ENCODE measurements at regions not wholly inside any gene's neighbourhood (a gene's known extent, or its start where the extent isn't known, plus 50 kb on each side); places are given as distances from the start of the nearest gene placed in this dataset.
"Not testable (repeated sequence)": the region's sequence is repeated elsewhere in the genome, so short reads cannot be mapped to it uniquely, and the experiment has no call there.

- no peaks in the 10 kb centered on the region for H3K27me3 Mint-ChIP-seq (ENCODE audit: low read depth)
- no peak for DNase-seq
- peaks cover 2% of the 10 kb centered on the region for H3K9me3 Mint-ChIP-seq
- H3K27ac Mint-ChIP-seq: no peak overlapping the region
- H3K4me3 Mint-ChIP-seq: no peak overlapping the region
- no peaks in the 10 kb centered on the region for H3K4me1 Mint-ChIP-seq (ENCODE audit: low read depth)
- intact Hi-C loops (cut with micrococcal nuclease): no loop called here
- CTCF ChIA-PET: no interaction called here
- no peaks in the 10 kb centered on the region for H3K36me3 Mint-ChIP-seq (ENCODE audit: low read depth)
Measured at GRCh38 chr6:102732898-102733297, 1339.4 kb downstream of the GRIK2 start.

- CTCF ChIA-PET; H3K27me3 Mint-ChIP-seq (ENCODE audit: low read depth); H3K4me1 Mint-ChIP-seq (ENCODE audit: low read depth); H3K36me3 Mint-ChIP-seq (ENCODE audit: low read depth); intact Hi-C loops (cut with micrococcal nuclease); DNase-seq; H3K27ac Mint-ChIP-seq; H3K9me3 Mint-ChIP-seq; H3K4me3 Mint-ChIP-seq: not testable (repeated sequence)
Measured at GRCh38 chr6:102722086-102722485, 1328.6 kb downstream of the GRIK2 start.

- Mint-ChIP-seq H3K4me1 (ENCODE audit: low read depth) (no peaks in the 10 kb centered on the region), H3K9me3 (no peaks in the 10 kb centered on the region), H3K4me3 (no peak overlapping the region), H3K36me3 (ENCODE audit: low read depth) (no peaks in the 10 kb centered on the region), H3K27ac (no peak overlapping the region), H3K27me3 (ENCODE audit: low read depth) (no peaks in the 10 kb centered on the region)
- CTCF ChIA-PET: no interaction called here
- no peak for DNase-seq
- intact Hi-C loops (cut with micrococcal nuclease): no loop called here
Measured at GRCh38 chr6:102717737-102718456, 1324.4 kb downstream of the GRIK2 start.

- no peaks in the 10 kb centered on the region for H3K4me1 Mint-ChIP-seq (ENCODE audit: low read depth)
- H3K9me3 Mint-ChIP-seq: no peaks in the 10 kb centered on the region
- H3K27me3 Mint-ChIP-seq (ENCODE audit: low read depth): no peaks in the 10 kb centered on the region
- no peak overlapping the region for H3K27ac Mint-ChIP-seq
- DNase-seq: no peak
- H3K36me3 Mint-ChIP-seq (ENCODE audit: low read depth): no peaks in the 10 kb centered on the region
- intact Hi-C loops (cut with micrococcal nuclease): no loop called here
- no peak overlapping the region for H3K4me3 Mint-ChIP-seq
- CTCF ChIA-PET: no interaction called here
Measured at GRCh38 chr6:102717252-102717651, 1323.7 kb downstream of the GRIK2 start.

GRCh38 chr6:102701019-102701418 lies 1307.5 kb downstream of the GRIK2 start:
- no peak overlapping the region for H3K27ac Mint-ChIP-seq
- H3K4me1 Mint-ChIP-seq (ENCODE audit: low read depth): no peaks in the 10 kb centered on the region
- no peaks in the 10 kb centered on the region for H3K9me3 Mint-ChIP-seq
- no peak overlapping the region for H3K4me3 Mint-ChIP-seq
- no peaks in the 10 kb centered on the region for H3K36me3 Mint-ChIP-seq (ENCODE audit: low read depth)
- no peak for DNase-seq
- H3K27me3 Mint-ChIP-seq (ENCODE audit: low read depth): no peaks in the 10 kb centered on the region
- CTCF ChIA-PET: no interaction called here
- intact Hi-C loops (cut with micrococcal nuclease): no loop called here

- H3K27ac Mint-ChIP-seq: no peak overlapping the region
- DNase-seq: no peak
- intact Hi-C loops (cut with micrococcal nuclease): no loop called here
- no peak overlapping the region for H3K4me3 Mint-ChIP-seq
- H3K9me3 Mint-ChIP-seq: peaks cover 2% of the 10 kb centered on the region
- H3K27me3 Mint-ChIP-seq (ENCODE audit: low read depth): no peaks in the 10 kb centered on the region
- no peaks in the 10 kb centered on the region for H3K4me1 Mint-ChIP-seq (ENCODE audit: low read depth)
- H3K36me3 Mint-ChIP-seq (ENCODE audit: low read depth): no peaks in the 10 kb centered on the region
- CTCF ChIA-PET: no interaction called here
Measured at GRCh38 chr6:102686461-102686860, 1293.0 kb downstream of the GRIK2 start.

- H3K4me1 Mint-ChIP-seq (ENCODE audit: low read depth): no peaks in the 10 kb centered on the region
- intact Hi-C loops (cut with micrococcal nuclease): no loop called here
- CTCF ChIA-PET: no interaction called here
- no peak overlapping the region for H3K27ac Mint-ChIP-seq
- no peaks in the 10 kb centered on the region for H3K36me3 Mint-ChIP-seq (ENCODE audit: low read depth)
- H3K9me3 Mint-ChIP-seq: peaks cover 3% of the 10 kb centered on the region
- no peak overlapping the region for H3K4me3 Mint-ChIP-seq
- H3K27me3 Mint-ChIP-seq (ENCODE audit: low read depth): no peaks in the 10 kb centered on the region
- DNase-seq: no peak
Measured at GRCh38 chr6:102680413-102680812, 1286.9 kb downstream of the GRIK2 start.

- Mint-ChIP-seq H3K4me1 (ENCODE audit: low read depth) (no peaks in the 10 kb centered on the region), H3K4me3 (no peak overlapping the region)
Measured at GRCh38 chr6:102679865-102680264, 1286.4 kb downstream of the GRIK2 start.

GRCh38 chr6:102677225-102677624 lies 1283.7 kb downstream of the GRIK2 start:
- Mint-ChIP-seq H3K9me3 (peaks cover 3% of the 10 kb centered on the region), H3K27ac (no peak overlapping the region), H3K4me1 (ENCODE audit: low read depth) (no peaks in the 10 kb centered on the region), H3K27me3 (ENCODE audit: low read depth) (no peaks in the 10 kb centered on the region), H3K36me3 (ENCODE audit: low read depth) (no peaks in the 10 kb centered on the region), H3K4me3 (no peak overlapping the region)
- intact Hi-C loops (cut with micrococcal nuclease): no loop called here
- DNase-seq: no peak
- CTCF ChIA-PET: no interaction called here

More at GRCh38 chr6:102679865-102680264, 1286.4 kb downstream of the GRIK2 start:
- CTCF ChIA-PET: no interaction called here
- H3K27me3 Mint-ChIP-seq (ENCODE audit: low read depth): no peaks in the 10 kb centered on the region
- no peak for DNase-seq
- no peaks in the 10 kb centered on the region for H3K36me3 Mint-ChIP-seq (ENCODE audit: low read depth)
- intact Hi-C loops (cut with micrococcal nuclease): no loop called here
- no peak overlapping the region for H3K27ac Mint-ChIP-seq
- H3K9me3 Mint-ChIP-seq: peaks cover 3% of the 10 kb centered on the region

GRCh38 chr6:102670735-102671134 lies 1277.2 kb downstream of the GRIK2 start:
- Mint-ChIP-seq H3K36me3 (ENCODE audit: low read depth) (no peaks in the 10 kb centered on the region), H3K4me3 (no peak overlapping the region), H3K4me1 (ENCODE audit: low read depth) (no peaks in the 10 kb centered on the region), H3K27me3 (ENCODE audit: low read depth) (no peaks in the 10 kb centered on the region), H3K27ac (no peak overlapping the region), H3K9me3 (peaks cover 2% of the 10 kb centered on the region)
- CTCF ChIA-PET: interaction anchor here (0.5 kb wide), 1 partner anchor 22 kb away, joined by 3 read pairs; no protein-coding TSS in a partner anchor
- intact Hi-C loops (cut with micrococcal nuclease): no loop called here
- DNase-seq: no peak

GRCh38 chr6:102662851-102663250 lies 1269.3 kb downstream of the GRIK2 start:
- CTCF ChIA-PET: no interaction called here
- intact Hi-C loops (cut with micrococcal nuclease): no loop called here
- no peak overlapping the region for H3K4me3 Mint-ChIP-seq
- no peak for DNase-seq
- no peaks in the 10 kb centered on the region for H3K36me3 Mint-ChIP-seq (ENCODE audit: low read depth)
- no peak overlapping the region for H3K27ac Mint-ChIP-seq
- no peaks in the 10 kb centered on the region for H3K27me3 Mint-ChIP-seq (ENCODE audit: low read depth)
- H3K4me1 Mint-ChIP-seq (ENCODE audit: low read depth): no peaks in the 10 kb centered on the region
- peaks cover 5% of the 10 kb centered on the region for H3K9me3 Mint-ChIP-seq

- intact Hi-C loops (cut with micrococcal nuclease): no loop called here
- Mint-ChIP-seq H3K27ac (no peak overlapping the region), H3K27me3 (ENCODE audit: low read depth) (no peaks in the 10 kb centered on the region), H3K36me3 (ENCODE audit: low read depth) (no peaks in the 10 kb centered on the region), H3K9me3 (peaks cover 4% of the 10 kb centered on the region), H3K4me3 (no peak overlapping the region), H3K4me1 (ENCODE audit: low read depth) (no peaks in the 10 kb centered on the region)
- CTCF ChIA-PET: no interaction called here
- no peak for DNase-seq
Measured at GRCh38 chr6:102660303-102660702, 1266.8 kb downstream of the GRIK2 start.

GRCh38 chr6:102655823-102656222 lies 1262.3 kb downstream of the GRIK2 start:
- CTCF ChIA-PET: no interaction called here
- DNase-seq: no peak
- H3K27ac Mint-ChIP-seq: no peak overlapping the region
- H3K9me3 Mint-ChIP-seq: peaks cover 4% of the 10 kb centered on the region
- intact Hi-C loops (cut with micrococcal nuclease): no loop called here
- H3K4me1 Mint-ChIP-seq (ENCODE audit: low read depth): no peaks in the 10 kb centered on the region
- no peaks in the 10 kb centered on the region for H3K27me3 Mint-ChIP-seq (ENCODE audit: low read depth)
- no peaks in the 10 kb centered on the region for H3K36me3 Mint-ChIP-seq (ENCODE audit: low read depth)
- H3K4me3 Mint-ChIP-seq: no peak overlapping the region
